ENCODE measurements at regions not wholly inside any gene's neighbourhood (a gene's known extent, or its start where the extent isn't known, plus 50 kb on each side); places are given as distances from the start of the nearest gene placed in this dataset.

GRCh38 chr10:128932071-128932820 lies 534.8 kb upstream of the MGMT start:
- no peak overlapping the region for H3K27ac ChIP-seq
- no peaks in the 10 kb centered on the region for H3K4me1 ChIP-seq
- no peaks in the 10 kb centered on the region for H3K36me3 ChIP-seq (ENCODE audit: control insufficient read depth, insufficient read depth, low read length)
- no peak overlapping the region for H3K4me2 ChIP-seq (ENCODE audit: low read length)
- H3K27me3 ChIP-seq (ENCODE audit: control insufficient read depth, insufficient read depth, low read length), result no peaks in the 10 kb centered on the region
- H3K9me3 ChIP-seq (ENCODE audit: control insufficient read depth, low read length), result no peaks in the 10 kb centered on the region
- H2AFZ ChIP-seq, result no peak overlapping the region
- TF ChIP-seq CTCF (IDR thresholded peaks at IDR 0.05), result no peak
- H3K79me2 ChIP-seq, result no peaks in the 10 kb centered on the region
- H3K9ac ChIP-seq, result no peak overlapping the region
- no peak overlapping the region for H3K4me3 ChIP-seq (ENCODE audit: low read depth, low read length)

DNA sequence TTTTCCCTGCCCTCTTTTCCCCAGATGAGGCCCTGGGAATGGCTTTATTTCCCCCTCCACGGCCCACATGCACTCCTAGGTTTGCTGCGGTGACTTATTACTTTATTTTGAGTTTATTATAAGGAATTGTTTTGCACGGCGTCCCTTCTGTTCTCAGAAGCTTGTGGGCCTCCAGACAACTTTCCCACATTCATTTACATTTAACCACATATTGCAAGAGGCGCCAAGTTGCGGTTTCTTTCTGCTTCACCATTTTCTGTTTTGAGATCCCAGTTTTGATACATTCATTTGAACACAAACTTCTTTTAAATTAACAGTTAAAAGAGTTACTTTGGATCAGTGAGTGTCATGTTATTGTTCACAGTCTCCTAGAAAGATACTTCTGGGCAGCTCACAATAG lies 532.5 kb upstream of the MGMT start:
- no peaks in the 10 kb centered on the region for H3K27me3 ChIP-seq (ENCODE audit: control insufficient read depth, insufficient read depth, low read length)
- no peaks in the 10 kb centered on the region for H3K9me3 ChIP-seq (ENCODE audit: control insufficient read depth, low read length)
- H3K9ac ChIP-seq, result no peak overlapping the region

GRCh38 chr10:128936392-128936791 lies 530.6 kb upstream of the MGMT start:
- TF ChIP-seq CTCF (IDR thresholded peaks at IDR 0.05), result no peak
- no peaks in the 10 kb centered on the region for H3K4me1 ChIP-seq
- no peaks in the 10 kb centered on the region for H3K36me3 ChIP-seq (ENCODE audit: control insufficient read depth, insufficient read depth, low read length)
- H2AFZ ChIP-seq, result no peak overlapping the region
- H3K27me3 ChIP-seq (ENCODE audit: control insufficient read depth, insufficient read depth, low read length), result no peaks in the 10 kb centered on the region
- no peak overlapping the region for H3K4me2 ChIP-seq (ENCODE audit: low read length)
- H3K27ac ChIP-seq, result no peak overlapping the region
- no peak overlapping the region for H3K9ac ChIP-seq
- no peaks in the 10 kb centered on the region for H3K9me3 ChIP-seq (ENCODE audit: control insufficient read depth, low read length)
- no peaks in the 10 kb centered on the region for H3K79me2 ChIP-seq
- no peak overlapping the region for H3K4me3 ChIP-seq (ENCODE audit: low read depth, low read length)

More for the DNA sequence above, 532.5 kb upstream of the MGMT start:
- H3K79me2 ChIP-seq, result no peaks in the 10 kb centered on the region
- H2AFZ ChIP-seq, result no peak overlapping the region
- H3K4me3 ChIP-seq (ENCODE audit: low read depth, low read length), result no peak overlapping the region
- H3K4me1 ChIP-seq, result no peaks in the 10 kb centered on the region
- H3K27ac ChIP-seq, result no peak overlapping the region
- no peaks in the 10 kb centered on the region for H3K36me3 ChIP-seq (ENCODE audit: control insufficient read depth, insufficient read depth, low read length)
- no peak for TF ChIP-seq CTCF (IDR thresholded peaks at IDR 0.05)
- no peak overlapping the region for H3K4me2 ChIP-seq (ENCODE audit: low read length)

- Histone ChIP-seq H2AFZ (no peak overlapping the region), H3K36me3 (ENCODE audit: control insufficient read depth, insufficient read depth, low read length) (no peaks in the 10 kb centered on the region), H3K9ac (no peak overlapping the region), H3K9me3 (ENCODE audit: control insufficient read depth, low read length) (no peaks in the 10 kb centered on the region), H3K4me3 (ENCODE audit: low read depth, low read length) (no peak overlapping the region), H3K4me1 (no peaks in the 10 kb centered on the region), H3K27ac (no peak overlapping the region), H3K4me2 (ENCODE audit: low read length) (no peak overlapping the region), H3K27me3 (ENCODE audit: control insufficient read depth, insufficient read depth, low read length) (no peaks in the 10 kb centered on the region), H3K79me2 (no peaks in the 10 kb centered on the region)
- TF ChIP-seq CTCF (IDR thresholded peaks at IDR 0.05), result no peak
Observed at GRCh38 chr10:128938558-128938957, 528.5 kb upstream of the MGMT start.

- no peaks in the 10 kb centered on the region for H3K79me2 ChIP-seq
- H3K4me3 ChIP-seq (ENCODE audit: low read depth, low read length), result no peak overlapping the region
- no peaks in the 10 kb centered on the region for H3K9me3 ChIP-seq (ENCODE audit: control insufficient read depth, low read length)
- H3K27ac ChIP-seq, result no peak overlapping the region
- H3K4me1 ChIP-seq, result no peaks in the 10 kb centered on the region
- no peaks in the 10 kb centered on the region for H3K27me3 ChIP-seq (ENCODE audit: control insufficient read depth, insufficient read depth, low read length)
- H3K36me3 ChIP-seq (ENCODE audit: control insufficient read depth, insufficient read depth, low read length), result no peaks in the 10 kb centered on the region
- TF ChIP-seq CTCF (IDR thresholded peaks at IDR 0.05), result no peak
- H2AFZ ChIP-seq, result no peak overlapping the region
- no peak overlapping the region for H3K4me2 ChIP-seq (ENCODE audit: low read length)
- H3K9ac ChIP-seq, result no peak overlapping the region
Observed at GRCh38 chr10:128940081-128940480, 527.0 kb upstream of the MGMT start.

Data from parathyroid adenoma (tissue), 2 donors.